ENCODE measurements at regions not wholly inside any gene's neighbourhood (a gene's known extent, or its start where the extent isn't known, plus 50 kb on each side); places are given as distances from the start of the nearest gene placed in this dataset.

GRCh38 chr4:189597341-189597740, 343.3 kb upstream of the FRG1 start:
- no peak for TF ChIP-seq POLR2A (IDR thresholded peaks at IDR 0.05)
- TF ChIP-seq, protein P1, sequence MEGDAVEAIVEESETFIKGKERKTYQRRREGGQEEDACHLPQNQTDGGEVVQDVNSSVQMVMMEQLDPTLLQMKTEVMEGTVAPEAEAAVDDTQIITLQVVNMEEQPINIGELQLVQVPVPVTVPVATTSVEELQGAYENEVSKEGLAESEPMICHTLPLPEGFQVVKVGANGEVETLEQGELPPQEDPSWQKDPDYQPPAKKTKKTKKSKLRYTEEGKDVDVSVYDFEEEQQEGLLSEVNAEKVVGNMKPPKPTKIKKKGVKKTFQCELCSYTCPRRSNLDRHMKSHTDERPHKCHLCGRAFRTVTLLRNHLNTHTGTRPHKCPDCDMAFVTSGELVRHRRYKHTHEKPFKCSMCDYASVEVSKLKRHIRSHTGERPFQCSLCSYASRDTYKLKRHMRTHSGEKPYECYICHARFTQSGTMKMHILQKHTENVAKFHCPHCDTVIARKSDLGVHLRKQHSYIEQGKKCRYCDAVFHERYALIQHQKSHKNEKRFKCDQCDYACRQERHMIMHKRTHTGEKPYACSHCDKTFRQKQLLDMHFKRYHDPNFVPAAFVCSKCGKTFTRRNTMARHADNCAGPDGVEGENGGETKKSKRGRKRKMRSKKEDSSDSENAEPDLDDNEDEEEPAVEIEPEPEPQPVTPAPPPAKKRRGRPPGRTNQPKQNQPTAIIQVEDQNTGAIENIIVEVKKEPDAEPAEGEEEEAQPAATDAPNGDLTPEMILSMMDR (IDR thresholded peaks at IDR 0.05): no peak
